Caki2 (cell line): ENCODE measurements at regions not wholly inside any gene's neighbourhood (a gene's known extent, or its start where the extent isn't known, plus 50 kb on each side); places are given as distances from the start of the nearest gene placed in this dataset.
"Not testable (repeated sequence)": the region's sequence is repeated elsewhere in the genome, so short reads cannot be mapped to it uniquely, and the experiment has no call there.

Experiments
- DNase-seq: peaks from one replicate; pipeline ENCODE4 v3.0.0-alpha.2; 2015; ENCODE audit warnings: low read depth
- in situ Hi-C: cut with HindIII; loops from 2 replicates; pipeline ENCODE4 v1.10.0; 2016; ENCODE audit warnings: low sequenced_read_pairs, low pct_unique_long_range_greater_than_20kb, mixed read lengths

- DNase-seq = no peak
- in situ Hi-C loops = no loop called here
Observed at GRCh38 chr17:13135506-13135905, 117.7 kb upstream of the ELAC2 start.

DNA sequence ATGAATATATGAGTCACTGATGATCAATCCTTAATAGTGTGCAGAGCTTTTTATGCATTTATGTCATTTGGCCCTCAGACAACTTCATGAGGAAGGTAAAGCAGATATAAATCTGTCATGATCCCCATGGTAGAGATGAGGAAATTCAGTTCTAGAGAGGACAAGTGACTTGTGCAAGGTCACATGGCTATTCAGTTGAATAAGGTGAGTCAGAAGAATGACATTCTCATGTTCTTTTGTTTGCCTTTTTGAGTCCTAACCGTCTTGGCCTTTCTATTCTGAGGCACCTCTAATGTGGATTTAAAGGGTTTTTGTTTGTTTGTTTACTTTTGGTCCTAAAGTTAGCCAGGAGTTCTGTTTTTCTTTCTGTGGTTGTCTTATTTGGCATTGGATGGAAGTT lies 116.2 kb upstream of the ELAC2 start:
- in situ Hi-C loops = no loop called here

DNA sequence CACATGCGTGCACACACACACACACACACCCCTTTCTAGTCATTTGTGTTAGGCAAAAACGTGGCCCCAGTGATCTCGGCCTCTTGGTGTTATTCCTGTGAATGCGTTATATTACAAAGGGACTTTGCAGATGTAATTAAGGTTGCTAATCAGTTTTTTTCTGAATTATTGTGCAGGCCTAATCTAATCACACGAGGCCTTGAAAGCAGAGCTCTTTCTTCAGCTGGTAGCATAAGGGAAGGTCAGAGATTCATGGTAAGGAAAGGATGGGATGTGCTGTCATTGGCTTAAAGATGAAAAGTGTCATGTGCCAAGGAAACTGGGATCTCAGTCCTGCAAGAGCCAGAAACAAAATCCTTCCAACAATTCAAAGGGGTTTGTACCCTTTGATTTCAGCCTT lies 113.4 kb upstream of the ELAC2 start:
- DNase-seq = no peak
- in situ Hi-C loops = no loop called here

More for the DNA sequence above, 116.2 kb upstream of the ELAC2 start:
- no peak for DNase-seq

GRCh38 chr17:13129356-13129755 lies 111.5 kb upstream of the ELAC2 start:
- in situ Hi-C loops = no loop called here
- DNase-seq = no peak

GRCh38 chr17:13128676-13129075 lies 110.8 kb upstream of the ELAC2 start:
- in situ Hi-C loops = no loop called here
- no peak for DNase-seq

DNA sequence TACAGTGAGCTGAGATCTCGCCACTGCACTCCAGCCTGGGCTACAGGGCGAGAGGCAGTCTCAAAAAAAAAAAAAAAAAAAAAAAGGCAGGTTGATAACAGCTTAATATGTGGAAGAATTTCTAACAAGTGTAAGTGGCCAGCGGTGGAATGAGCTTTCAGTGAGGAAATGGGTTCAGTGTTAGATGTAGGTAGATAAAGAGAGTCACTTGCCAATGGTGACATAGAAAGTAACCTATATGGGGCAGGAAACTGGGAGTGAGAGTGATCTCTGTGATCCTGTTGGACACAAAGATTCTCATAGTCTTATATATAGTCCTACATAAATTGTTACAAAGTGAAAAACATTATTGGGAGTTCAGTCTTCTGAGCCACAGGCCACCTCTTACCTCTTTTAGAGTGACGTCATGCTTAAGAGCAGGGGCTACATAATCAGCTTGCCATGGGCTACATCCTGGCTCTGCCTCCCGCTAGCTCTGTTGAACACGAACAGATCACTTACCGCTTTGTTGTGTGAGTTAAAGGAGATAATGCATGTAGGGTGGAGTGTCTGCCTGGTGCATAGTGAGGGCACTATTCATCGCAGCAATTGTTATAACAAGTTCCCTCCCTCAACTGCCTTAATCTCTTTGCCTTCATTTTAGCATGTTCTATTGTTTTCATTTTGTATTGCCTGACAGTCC lies 110.2 kb upstream of the ELAC2 start:
- in situ Hi-C loops = no loop called here
- DNase-seq = no peak

DNA sequence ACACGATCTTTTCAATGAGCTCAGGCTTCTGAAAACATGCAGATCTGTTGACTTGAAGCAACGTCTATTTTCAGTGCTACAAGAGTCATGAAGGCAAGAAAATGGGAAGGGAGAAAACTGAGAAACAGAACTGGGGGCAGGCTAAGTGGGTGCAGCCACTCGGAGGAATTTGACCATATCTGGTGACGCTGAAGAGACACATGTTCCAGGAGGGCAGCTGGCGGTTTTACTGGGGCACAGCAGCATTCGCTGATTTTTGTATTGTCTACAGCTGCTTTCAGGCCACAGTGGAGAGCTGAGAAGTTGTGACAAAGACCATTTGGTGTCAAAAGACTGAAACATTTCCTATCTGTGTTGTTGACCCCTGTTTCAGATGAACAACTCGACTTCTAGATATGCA lies 103.0 kb upstream of the ELAC2 start:
- in situ Hi-C loops = no loop called here
- no peak for DNase-seq

DNA sequence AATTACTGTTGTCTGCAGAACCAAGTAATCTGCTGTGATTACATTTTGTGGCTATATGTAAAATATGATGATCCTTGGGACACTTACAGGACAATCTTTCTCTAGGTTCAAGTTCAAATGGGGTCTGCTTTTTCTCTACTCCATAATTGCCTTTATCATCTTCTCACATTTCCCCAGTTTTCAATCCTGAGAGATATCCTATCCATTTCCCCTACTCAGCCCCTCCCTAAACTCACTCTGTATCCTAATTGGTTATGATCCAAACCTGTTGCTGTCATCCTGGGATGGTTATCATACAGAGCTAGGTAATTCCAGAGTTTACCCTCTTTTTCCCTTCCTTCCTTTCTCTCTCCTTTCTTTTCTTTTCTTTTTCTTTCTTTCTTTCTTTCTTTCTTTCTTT lies 100.5 kb upstream of the ELAC2 start:
- in situ Hi-C loops = no loop called here
- DNase-seq = no peak

DNA sequence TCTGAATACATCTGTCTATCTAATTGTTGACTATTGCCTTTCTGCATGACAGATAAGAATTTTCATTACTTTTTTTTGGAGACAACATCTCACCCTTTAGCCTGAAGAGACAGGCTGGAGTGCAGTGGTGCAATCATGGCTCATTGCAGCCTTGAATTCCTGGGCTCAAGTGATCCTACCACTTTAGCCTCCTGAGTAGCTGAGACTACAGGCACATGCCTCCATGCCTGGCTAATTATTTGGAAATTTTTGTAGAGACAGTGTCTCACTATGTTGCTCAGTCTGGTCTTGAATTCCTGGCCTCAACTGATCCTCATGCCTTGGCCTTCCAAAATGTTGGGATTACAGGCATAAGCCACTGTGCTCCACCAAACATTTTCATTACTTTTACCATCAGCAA lies 99.8 kb upstream of the ELAC2 start:
- no peak for DNase-seq
- in situ Hi-C loops = no loop called here

DNA sequence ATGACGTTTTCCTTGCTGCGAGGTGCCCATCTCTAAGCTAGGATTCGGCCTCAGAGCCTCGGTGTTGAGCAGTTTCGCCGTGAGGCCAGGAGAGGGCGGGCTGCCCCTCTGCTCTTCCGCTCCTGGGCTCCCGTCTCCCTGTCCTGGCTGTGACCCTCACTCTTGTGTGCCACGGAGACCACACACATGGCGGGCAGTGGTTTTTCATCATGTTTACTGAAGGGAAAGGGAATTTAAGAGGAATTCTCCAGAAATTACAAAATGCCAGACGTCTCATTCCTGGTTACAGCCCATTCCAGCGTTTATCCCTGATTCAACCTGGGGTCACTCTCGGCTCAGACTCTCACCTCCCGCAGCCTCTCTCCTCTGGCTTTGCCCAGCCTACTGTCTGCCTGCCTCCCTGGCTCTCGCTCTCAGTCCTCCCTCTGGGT lies 96.8 kb upstream of the ELAC2 start:
- DNase-seq = peak; percentile 8
- in situ Hi-C loops = no loop called here

DNA sequence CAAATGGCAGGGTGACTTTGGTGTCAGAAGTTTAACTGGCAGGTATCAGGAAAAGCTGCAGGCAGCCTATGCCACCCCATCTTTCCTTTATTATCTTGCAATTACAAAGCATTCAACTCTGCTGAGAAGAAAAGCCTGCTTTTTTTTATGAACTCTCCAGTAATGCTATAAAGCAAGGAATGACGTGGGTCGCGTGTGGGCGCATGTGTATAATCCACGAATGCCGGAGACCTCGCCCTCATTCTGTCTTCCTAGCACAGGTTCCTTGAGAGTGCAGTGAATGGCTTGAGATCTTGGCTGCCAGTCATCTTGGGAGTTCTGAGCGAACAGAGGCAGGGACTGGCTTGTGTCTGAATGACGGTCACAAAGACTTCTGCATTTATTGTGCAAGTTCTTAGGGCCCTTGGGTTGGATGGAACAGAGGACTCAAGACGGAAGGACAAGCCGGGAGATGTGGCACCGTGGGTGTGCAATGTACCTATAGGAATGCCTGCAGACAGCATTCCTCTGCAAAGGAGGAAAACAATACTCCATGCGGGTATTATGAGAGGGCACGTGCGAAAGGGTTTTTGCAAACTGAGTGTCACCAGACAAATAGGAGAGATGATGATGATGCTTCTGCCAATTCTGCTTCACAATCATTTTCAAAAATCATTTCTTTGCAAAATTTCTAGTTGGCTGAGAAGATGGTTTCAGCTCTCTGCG lies 96.1 kb upstream of the ELAC2 start:
- in situ Hi-C loops = no loop called here

GRCh38 chr17:13107676-13108235 lies 89.9 kb upstream of the ELAC2 start:
- DNase-seq = no peak
- in situ Hi-C loops = no loop called here

More for the DNA sequence above, 96.1 kb upstream of the ELAC2 start:
- DNase-seq = no peak

DNA sequence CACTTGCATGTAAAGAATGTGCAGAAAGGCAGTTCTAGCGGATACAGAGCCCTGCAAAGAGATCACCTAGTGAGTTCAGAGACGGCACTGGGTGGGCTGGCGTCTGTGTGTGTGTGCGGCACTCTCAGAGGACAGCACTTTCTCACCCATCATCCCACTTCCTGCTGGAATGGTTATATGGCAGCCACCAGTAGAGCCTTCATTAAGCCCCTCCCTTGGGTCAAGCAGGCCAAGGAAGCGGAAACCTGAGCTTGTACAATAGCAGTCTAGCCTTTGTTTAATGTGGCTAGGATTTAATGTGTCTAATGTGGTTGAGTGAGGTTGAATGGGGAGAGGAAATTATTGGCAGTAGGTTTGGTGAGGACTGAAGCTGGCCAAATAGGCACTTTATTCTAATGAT lies 88.3 kb upstream of the ELAC2 start:
- no peak for DNase-seq
- in situ Hi-C loops = no loop called here

DNA sequence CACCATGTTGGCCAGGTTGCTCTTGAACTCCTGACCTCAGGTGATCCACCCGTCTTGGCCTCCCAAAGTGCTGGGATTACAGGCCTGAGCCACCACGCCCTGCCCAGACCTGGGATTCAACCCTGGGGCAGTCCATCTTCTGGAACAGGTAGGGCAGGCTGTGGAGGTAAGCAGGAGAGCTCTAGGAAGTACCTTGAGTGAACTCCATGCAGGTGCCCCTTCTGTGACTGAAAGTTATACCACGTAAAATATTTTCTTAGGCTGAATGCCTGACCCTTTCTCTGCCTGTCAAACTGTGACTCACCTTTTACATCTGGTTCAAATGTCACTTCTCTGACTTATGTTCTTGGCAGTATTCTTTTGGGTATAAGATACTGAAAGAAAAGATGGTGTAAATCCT lies 86.7 kb upstream of the ELAC2 start:
- DNase-seq = no peak
- in situ Hi-C loops = no loop called here

DNA sequence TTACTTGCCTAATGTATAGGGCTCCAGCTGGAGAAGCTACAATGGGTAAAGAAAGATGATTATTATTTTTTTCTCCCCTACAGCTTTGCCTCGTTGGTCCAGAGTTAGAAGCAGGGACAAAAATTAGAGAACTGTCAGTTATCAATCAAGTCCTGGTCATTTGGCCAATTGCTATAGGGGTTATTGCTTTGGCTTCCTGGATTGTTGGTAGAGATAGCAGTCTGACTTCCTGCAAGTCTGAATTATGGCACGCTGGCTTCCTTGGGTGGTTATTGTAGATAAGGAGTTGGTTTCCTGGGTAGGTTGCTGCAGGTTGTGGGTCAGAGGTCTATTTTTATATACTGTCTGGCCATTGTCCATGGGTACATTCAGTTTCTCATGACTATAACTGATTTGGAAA lies 84.7 kb upstream of the ELAC2 start:
- in situ Hi-C loops = no loop called here
- no peak for DNase-seq

- in situ Hi-C loops = no loop called here
- no peak for DNase-seq
Observed at GRCh38 chr17:13099926-13100325, 82.1 kb upstream of the ELAC2 start.

DNA sequence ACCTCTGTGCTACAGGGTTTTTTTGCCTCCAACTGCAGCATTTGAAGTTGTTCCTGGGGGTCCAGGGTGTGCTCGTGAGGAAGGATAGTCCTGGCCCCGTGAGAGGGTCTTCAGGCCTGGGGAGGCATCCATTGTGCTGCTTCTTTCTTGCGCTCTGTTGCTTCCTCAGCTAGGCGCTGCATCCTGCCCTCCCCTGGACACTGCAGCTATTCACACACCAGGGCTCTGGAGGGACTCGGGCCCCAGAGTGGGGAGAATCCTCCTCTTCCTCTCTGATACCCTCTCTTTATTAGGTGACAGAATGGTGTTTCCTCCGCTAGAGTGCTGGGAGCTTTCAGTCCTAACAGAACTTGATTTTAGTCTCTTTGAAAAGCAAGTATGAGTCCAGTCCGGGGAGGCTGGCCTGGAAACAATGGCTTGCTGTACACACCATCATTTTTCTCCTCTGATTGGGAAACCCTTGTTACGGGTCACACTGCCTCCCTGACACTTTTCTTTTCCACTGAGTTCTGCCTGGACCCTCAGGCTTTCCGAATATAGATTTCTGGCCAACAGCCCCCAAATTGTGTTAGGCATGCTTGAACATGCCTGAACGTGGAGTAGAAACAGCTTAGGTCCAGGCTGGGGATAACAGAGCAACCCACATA lies 81.4 kb upstream of the ELAC2 start:
- in situ Hi-C loops = no loop called here
- DNase-seq = no peak

DNA sequence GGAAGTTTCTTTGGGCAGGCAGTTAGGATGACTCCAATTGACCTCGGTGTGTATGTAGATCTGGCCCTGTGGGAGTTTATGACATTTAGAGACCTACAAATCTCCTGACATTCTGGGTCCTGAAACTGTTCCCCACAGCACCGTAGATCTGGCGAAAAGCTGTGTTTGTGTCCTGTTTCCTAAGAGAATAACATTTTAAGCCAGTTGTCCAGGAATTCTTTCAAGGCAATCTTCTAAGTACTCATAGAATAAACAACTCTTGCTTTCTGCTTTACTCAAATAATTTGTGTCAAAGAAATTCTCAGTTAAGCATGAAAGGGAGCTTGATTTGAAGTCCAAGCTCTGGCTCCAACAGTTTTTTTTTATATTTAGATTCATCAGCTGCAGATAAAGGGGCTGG lies 78.5 kb upstream of the ELAC2 start:
- in situ Hi-C loops = no loop called here
- DNase-seq = no peak

DNA sequence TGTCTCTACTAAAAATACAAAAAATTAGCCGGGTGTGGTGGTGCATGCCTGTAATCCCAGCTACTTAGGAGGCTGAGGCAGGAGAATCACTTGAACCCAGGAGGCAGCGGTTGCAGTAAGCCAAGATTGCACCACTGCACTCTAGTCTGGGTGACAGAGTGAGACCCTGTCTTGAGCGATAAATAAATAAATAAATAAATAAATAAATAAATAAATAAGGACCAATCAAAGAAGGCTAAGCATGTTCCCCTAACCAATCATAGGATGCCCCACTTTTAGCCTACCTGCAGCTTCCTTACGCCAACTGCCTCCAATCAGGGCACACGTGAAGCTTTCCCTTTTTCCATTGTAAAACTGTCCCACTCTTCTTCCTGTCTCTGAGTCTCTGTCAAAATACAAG lies 74.2 kb upstream of the ELAC2 start:
- in situ Hi-C loops, DNase-seq: not testable (repeated sequence)
